Cardiac muscle cell (in vitro differentiated cells and primary cell): ENCODE measurements at regions not wholly inside any gene's neighbourhood (a gene's known extent, or its start where the extent isn't known, plus 50 kb on each side); places are given as distances from the start of the nearest gene placed in this dataset.

Source experiments
- DNase-seq, 2 donors: peaks; one replicate each; pipeline versions ENCODE4 v3.0.0 to v3.0.0-alpha.2; 2010 to 2017; ENCODE audit warnings: low read depth in 1 of 2, low spot score in 1 of 2
- H3K27ac ChIP-seq: fragments of 200-600 bp; sonication (generic); 2 replicates; pipeline ENCODE4 v1.5.1; 2016
- H3K27me3 ChIP-seq: fragments of 200-600 bp; sonication (generic); 2 replicates; pipeline ENCODE4 v1.6.0; 2016; ENCODE audit warnings: control low read depth
- H3K36me3 ChIP-seq: fragments of 200-600 bp; sonication (generic); 2 replicates; pipeline ENCODE4 v1.5.1; 2016; ENCODE audit warnings: control low read depth
- H3K4me1 ChIP-seq: fragments of 200-600 bp; sonication (generic); 2 replicates; pipeline ENCODE4 v1.8.1; 2017; ENCODE audit warnings: low read depth, mild to moderate bottlenecking, mixed run types
- H3K4me3 ChIP-seq: fragments of 200-600 bp; sonication (generic); 2 replicates; pipeline ENCODE4 v1.5.1; 2016; ENCODE audit warnings: mild to moderate bottlenecking
- H3K9me3 ChIP-seq: fragments of 200-600 bp; sonication (generic); 2 replicates; pipeline ENCODE4 v1.5.1; 2017; ENCODE audit warnings: low read depth, mild to moderate bottlenecking, control low read depth
- CTCF ChIP-seq: IDR thresholded peaks from 2 replicates; pipeline ENCODE4 v1.5.1; 2012; ENCODE audit warnings: low read depth, mild to moderate bottlenecking, low read length

GRCh38 chr2:104077573-104077972 lies 776.3 kb upstream of the POU3F3 start:
- Histone ChIP-seq H3K27me3 (no peaks in the 10 kb centered on the region), H3K36me3 (no peaks in the 10 kb centered on the region), H3K27ac (no peak overlapping the region), H3K9me3 (no peaks in the 10 kb centered on the region), H3K4me1 (no peaks in the 10 kb centered on the region), H3K4me3 (no peak overlapping the region)
- TF ChIP-seq CTCF, result no peak
- no peak for DNase-seq

GRCh38 chr2:104078431-104079157 lies 775.3 kb upstream of the POU3F3 start:
- Histone ChIP-seq H3K27me3 (no peaks in the 10 kb centered on the region), H3K4me3 (no peak overlapping the region), H3K4me1 (no peaks in the 10 kb centered on the region), H3K9me3 (no peaks in the 10 kb centered on the region), H3K27ac (no peak overlapping the region), H3K36me3 (no peaks in the 10 kb centered on the region)
- no peak for TF ChIP-seq CTCF
- DNase-seq, result no peak

- no peak overlapping the region for H3K27ac ChIP-seq
- no peaks in the 10 kb centered on the region for H3K36me3 ChIP-seq
- TF ChIP-seq CTCF, result no peak
- H3K27me3 ChIP-seq, result no peaks in the 10 kb centered on the region
- no peaks in the 10 kb centered on the region for H3K4me1 ChIP-seq
- no peak overlapping the region for H3K4me3 ChIP-seq
- H3K9me3 ChIP-seq, result no peaks in the 10 kb centered on the region
- DNase-seq, result no peak
Observed at GRCh38 chr2:104088745-104089144, 765.2 kb upstream of the POU3F3 start.

GRCh38 chr2:104090407-104090806 lies 763.5 kb upstream of the POU3F3 start:
- H3K36me3 ChIP-seq, result no peaks in the 10 kb centered on the region
- TF ChIP-seq CTCF, result no peak

GRCh38 chr2:104091894-104092293 lies 762.0 kb upstream of the POU3F3 start:
- Histone ChIP-seq H3K9me3 (no peaks in the 10 kb centered on the region), H3K36me3 (no peaks in the 10 kb centered on the region), H3K4me1 (no peaks in the 10 kb centered on the region), H3K27ac (no peak overlapping the region), H3K27me3 (no peaks in the 10 kb centered on the region), H3K4me3 (no peak overlapping the region)
- no peak for DNase-seq
- TF ChIP-seq CTCF, result no peak

More at GRCh38 chr2:104090407-104090806, 763.5 kb upstream of the POU3F3 start:
- Histone ChIP-seq H3K27ac (no peak overlapping the region), H3K9me3 (no peaks in the 10 kb centered on the region), H3K4me3 (no peak overlapping the region), H3K4me1 (no peaks in the 10 kb centered on the region), H3K27me3 (no peaks in the 10 kb centered on the region)
- no peak for DNase-seq
